ENCODE measurements at regions not wholly inside any gene's neighbourhood (a gene's known extent, or its start where the extent isn't known, plus 50 kb on each side); places are given as distances from the start of the nearest gene placed in this dataset.
"Not testable (repeated sequence)": the region's sequence is repeated elsewhere in the genome, so short reads cannot be mapped to it uniquely, and the experiment has no call there.

GRCh38 chr13:88436974-88437373, 765.8 kb downstream of the SLITRK5 start:
- no peak for DNase-seq

DNA sequence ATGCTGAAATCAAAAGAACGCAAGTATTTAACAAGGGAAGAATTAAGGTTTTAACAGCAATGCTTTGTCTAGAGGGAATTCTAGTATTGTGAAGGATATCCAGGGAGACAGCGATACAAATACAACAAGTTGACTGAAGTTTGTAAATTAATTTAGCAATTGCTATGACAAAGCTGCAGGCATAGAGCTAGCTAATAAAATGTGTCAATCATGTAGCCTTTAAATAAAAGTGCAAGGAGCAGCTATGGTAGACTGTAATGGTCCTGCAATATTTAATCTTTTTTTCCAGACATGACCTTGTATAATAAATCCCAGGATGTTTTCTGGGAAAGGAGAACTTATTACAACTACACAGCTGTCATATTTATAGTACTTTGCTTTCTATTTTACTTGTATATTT, 779.3 kb downstream of the SLITRK5 start:
- DNase-seq, result no peak

GRCh38 chr13:88456151-88456550, 785.0 kb downstream of the SLITRK5 start:
- DNase-seq, result no peak

DNA sequence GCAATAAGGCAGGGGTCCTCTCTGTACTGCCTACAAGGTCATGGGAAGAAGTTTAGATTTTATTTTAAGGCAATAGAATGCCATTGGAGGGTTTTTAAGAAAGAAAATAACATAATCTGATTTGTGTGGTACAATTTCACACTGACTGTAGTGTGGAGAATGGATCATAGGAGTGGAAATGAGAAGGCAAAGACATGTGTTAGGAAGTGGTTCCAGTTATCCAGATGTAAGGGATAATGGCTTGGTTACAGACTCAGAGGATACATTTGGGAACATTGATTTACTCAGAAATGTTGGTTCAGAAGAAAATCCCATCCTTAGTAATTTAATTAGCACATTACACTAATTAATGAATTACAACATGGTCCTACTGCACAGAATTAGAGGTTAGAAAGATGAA, 788.2 kb downstream of the SLITRK5 start:
- DNase-seq, result no peak

- no peak for DNase-seq
These were observed 790.3 kb downstream of the SLITRK5 start for GRCh38 chr13:88461272-88462009.

GRCh38 chr13:88464851-88465250, 793.7 kb downstream of the SLITRK5 start:
- DNase-seq, result no peak

- DNase-seq, result no peak
These were observed 801.1 kb downstream of the SLITRK5 start for GRCh38 chr13:88472316-88472715.

GRCh38 chr13:88483202-88483601, 812.0 kb downstream of the SLITRK5 start:
- DNase-seq, result no peak

- DNase-seq, result no peak
These were observed 836.7 kb downstream of the SLITRK5 start for GRCh38 chr13:88507909-88508308.

- not testable (repeated sequence) for DNase-seq
These were observed 841.8 kb downstream of the SLITRK5 start for GRCh38 chr13:88512993-88513392.

GRCh38 chr13:88526186-88526852, 855.1 kb downstream of the SLITRK5 start:
- no peak for DNase-seq

GRCh38 chr13:88526853-88527215, 855.7 kb downstream of the SLITRK5 start:
- no peak for DNase-seq

- DNase-seq, result no peak
These were observed 870.8 kb downstream of the SLITRK5 start for GRCh38 chr13:88541994-88542393.

DNA sequence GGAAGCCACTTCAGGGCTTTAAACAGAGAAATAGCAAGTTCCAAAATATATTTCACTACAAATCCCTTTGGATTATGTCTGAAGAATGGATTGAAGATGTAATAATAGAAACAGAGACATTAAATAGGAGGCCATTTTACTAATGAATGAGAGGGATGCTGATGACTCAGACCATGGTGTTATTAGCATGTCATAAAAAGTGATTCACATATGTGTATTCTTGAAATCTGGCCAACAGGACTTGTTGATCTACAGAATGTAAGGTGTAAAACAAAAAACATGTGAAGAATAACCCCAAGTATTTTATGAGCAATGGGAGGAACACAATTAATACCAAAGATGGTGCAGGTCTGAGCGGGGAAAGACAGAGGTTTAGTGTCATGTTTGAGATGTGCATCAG, 873.7 kb downstream of the SLITRK5 start:
- DNase-seq, result peak; percentile 15

DNA sequence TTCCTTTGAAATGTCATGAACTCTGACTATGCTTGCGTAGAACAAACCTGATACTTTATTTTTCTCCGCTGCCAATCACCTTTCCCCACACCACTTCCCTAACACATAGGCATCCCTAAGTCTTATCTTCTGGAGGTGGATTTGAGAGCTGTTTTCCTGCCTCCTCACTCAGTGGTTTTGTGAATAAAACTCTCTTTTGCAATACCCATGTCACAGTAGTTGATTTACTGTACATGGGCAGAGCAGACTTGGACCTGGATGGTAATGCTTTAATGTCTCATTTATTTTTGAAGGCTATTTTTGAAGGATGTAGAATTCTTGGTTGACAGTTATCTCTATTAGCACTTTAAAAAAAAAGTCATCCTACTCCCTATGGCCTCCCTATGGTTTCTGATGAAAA, 881.8 kb downstream of the SLITRK5 start:
- peak; percentile 87 for DNase-seq

GRCh38 chr13:88565566-88565965, 894.4 kb downstream of the SLITRK5 start:
- DNase-seq, result no peak

DNA sequence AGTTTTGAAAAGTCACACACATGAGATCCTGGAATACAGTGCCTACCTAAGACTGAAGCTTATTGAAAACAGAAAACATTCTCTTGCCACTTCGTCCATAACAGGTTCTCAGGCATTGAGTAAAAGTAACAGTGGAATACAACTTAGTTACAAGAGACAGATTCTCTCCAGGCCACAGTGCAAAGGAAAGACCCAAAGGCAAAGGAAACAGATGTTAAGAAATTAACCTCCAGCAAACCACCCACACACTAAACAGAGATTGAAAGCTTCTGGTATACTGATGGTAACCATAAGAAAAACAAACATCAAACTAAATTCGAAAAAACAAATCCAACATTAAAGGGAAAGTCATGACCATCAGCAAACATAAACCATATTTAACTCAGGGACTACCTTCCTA, 914.7 kb downstream of the SLITRK5 start:
- DNase-seq, result no peak

- peak; percentile 38 for DNase-seq
These were observed 915.1 kb downstream of the SLITRK5 start for GRCh38 chr13:88586263-88586662.

GRCh38 chr13:88590574-88590973, 919.4 kb downstream of the SLITRK5 start:
- no peak for DNase-seq

DNA sequence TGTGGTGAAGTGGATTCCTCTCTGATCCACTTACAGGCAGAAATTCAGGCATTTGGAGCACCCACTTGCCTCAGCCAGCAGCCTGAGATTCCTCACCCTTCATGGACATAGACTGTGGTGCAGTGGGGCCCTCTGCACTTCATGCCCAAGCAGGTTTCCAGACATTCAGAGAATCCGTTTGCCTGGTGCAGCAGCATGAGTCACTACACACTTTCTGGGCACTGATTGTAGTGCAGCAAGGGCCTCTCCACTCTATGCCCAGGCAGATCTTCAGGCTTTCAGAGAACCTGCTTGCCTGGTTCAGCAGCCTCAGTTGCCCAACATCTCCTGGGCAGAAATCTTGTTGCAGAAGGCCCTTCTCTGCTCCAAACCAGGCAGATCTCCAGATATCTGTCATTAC, 920.9 kb downstream of the SLITRK5 start:
- no peak for DNase-seq

DNA sequence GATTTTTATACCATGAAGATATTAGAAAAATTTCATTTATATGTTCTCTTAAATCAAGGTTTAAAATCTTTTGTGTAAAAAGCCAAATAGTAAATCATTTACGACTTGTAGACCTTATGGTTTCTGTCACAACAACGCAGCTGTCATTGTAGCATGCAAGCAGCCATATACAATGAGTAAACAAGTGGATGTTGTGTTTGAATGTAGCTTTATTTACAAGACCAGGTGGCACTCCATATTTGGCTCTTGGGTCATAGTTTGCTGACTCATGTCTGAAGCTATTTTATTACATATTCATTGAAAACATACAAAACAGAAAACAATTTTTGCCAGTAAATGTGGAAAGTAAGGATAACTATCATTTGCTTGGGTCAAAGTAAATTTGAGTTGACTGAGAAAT, 930.8 kb downstream of the SLITRK5 start:
- no peak for DNase-seq

- peak; percentile 75 for DNase-seq
These were observed 931.9 kb downstream of the SLITRK5 start for GRCh38 chr13:88602786-88603777.

- DNase-seq, result no peak
These were observed 946.0 kb downstream of the SLITRK5 start for GRCh38 chr13:88617176-88617575.
